SK-N-SH treated with all-trans-retinoic acid at 6 μM for 48 hours (cell line): ENCODE measurements at regions not wholly inside any gene's neighbourhood (a gene's known extent, or its start where the extent isn't known, plus 50 kb on each side); places are given as distances from the start of the nearest gene placed in this dataset.

Experiments used
- BACH2 ChIP-seq: fragments of 250-450 bp; sonication (Bioruptor Pico); IDR thresholded peaks from 2 replicates; pipeline ENCODE4 v1.9.0; 2021; ENCODE audit warnings: mild to moderate bottlenecking, borderline replicate concordance
- ISL1 ChIP-seq: fragments of 250-450 bp; sonication (Bioruptor Pico); IDR thresholded peaks from 2 replicates; pipeline ENCODE4 v2.1.2; 2022; ENCODE audit warnings: mild to moderate bottlenecking, moderate library complexity
- OSR1 ChIP-seq: fragments of 250-450 bp; sonication (Bioruptor Pico); IDR thresholded peaks from 2 replicates; pipeline ENCODE4 v1.8.0; 2022; ENCODE audit warnings: moderate library complexity, mild to moderate bottlenecking, inconsistent platforms
- RARB ChIP-seq: fragments of 250-450 bp; sonication (Bioruptor Pico); IDR thresholded peaks from 2 replicates; pipeline ENCODE4 v1.8.0; 2021; ENCODE audit warnings: mild to moderate bottlenecking, moderate library complexity
- ZNF565 ChIP-seq: fragments of 450-650 bp; formaldehyde crosslinking; conservative IDR thresholded peaks from 2 replicates; pipeline ENCODE4 v1.5.0; 2020; ENCODE audit warnings: low read depth, mild to moderate bottlenecking, moderate library complexity

DNA sequence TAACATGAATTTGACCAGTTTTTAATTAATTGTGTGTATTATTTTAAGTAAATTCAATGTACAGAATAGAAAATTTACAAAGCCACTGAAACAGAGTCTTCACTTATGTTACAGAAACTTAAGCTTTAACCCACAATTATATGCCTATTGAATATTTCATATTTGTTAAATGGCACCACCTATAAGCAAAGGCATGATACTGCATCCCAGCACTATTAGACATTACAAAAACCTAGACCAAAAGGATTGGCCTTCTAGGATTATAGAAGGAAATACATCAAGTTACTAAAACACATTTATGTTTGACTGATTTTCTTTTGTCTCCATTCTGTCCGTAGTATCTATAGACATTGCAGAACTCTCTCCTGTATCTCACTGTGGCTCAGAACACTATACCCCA, 578.1 kb downstream of the AJAP1 start:
- TF ChIP-seq ISL1 (CRISPR knock-in tag), result no peak
- no peak for TF ChIP-seq ZNF565
- TF ChIP-seq OSR1, result no peak
- TF ChIP-seq RARB (CRISPR knock-in tag), result no peak
- TF ChIP-seq BACH2, result no peak
